Eye (tissue), 1 donor: ENCODE measurements at regions not wholly inside any gene's neighbourhood (a gene's known extent, or its start where the extent isn't known, plus 50 kb on each side); places are given as distances from the start of the nearest gene placed in this dataset.
"Not testable (repeated sequence)": the region's sequence is repeated elsewhere in the genome, so short reads cannot be mapped to it uniquely, and the experiment has no call there.

Experiments
- DNase-seq: peaks from one replicate; pipeline ENCODE4 v3.0.0-alpha.2; 2015

DNA sequence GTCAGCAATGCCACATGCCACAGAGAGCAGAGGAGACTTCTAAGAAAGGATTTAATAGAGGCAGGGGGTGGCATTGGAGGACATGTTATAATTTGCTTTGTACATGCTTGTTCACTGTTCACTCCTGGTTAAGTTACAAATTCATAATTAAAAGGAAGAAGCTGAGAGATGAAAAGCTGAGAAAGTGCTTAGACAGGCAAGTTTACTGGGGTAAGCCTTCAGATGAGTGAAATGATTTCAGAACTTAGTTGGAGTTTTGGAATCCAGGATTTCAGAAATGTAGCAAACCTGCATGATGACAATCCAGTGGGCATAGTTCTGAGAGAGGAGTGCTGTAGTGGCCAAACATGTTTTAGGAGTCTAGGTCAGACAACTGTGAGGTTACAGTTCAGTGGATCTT, 67.3 kb upstream of the FBXO33 start:
- peak; percentile 5 for DNase-seq

- not testable (repeated sequence) for DNase-seq
Observed at GRCh38 chr14:39497677-39498076, 65.4 kb upstream of the FBXO33 start.

GRCh38 chr14:39492267-39492666, 60.0 kb upstream of the FBXO33 start:
- DNase-seq: peak; percentile 45

DNA sequence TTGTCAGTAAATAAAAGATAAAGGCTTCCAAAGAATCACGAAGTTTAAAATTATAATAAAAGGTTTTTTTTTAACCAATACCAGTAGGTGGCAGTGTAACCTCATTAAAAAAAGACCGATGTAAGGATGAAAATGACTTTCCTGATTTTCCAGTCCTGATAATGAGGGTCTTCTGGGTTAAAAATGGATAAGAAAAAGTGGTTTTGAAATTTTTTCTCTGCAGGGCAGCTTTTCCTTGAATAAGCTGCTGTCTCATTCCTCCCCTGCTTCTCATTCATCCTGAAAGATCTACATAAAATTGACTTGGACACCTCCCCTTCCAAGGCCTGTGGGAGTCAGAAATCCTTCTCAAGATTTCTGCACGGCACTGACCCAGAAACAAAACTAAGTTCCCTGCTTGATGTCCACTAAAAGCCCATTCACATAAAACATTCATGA, 58.9 kb upstream of the FBXO33 start:
- peak; percentile 85 for DNase-seq

DNA sequence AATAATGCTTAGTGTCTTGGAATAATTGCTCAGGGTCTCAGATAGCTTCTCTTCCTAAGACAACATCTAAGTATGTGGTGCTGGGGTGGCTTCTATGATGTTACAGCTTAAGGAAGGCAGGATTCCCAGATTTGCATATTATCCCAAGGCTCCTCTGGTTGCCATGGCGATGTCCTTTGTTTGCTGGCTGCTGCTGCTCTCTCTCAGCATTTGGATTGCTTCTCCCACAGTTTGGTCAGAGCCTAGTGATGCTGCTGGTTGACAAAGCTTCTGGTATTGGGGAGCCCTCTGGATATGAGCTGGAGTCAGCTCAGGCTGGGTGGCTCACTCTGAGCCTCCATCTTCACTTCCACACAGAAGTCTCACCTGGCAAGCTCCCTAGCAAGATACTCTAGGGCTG, 56.4 kb upstream of the FBXO33 start:
- peak; percentile 86 for DNase-seq

- DNase-seq: no peak
Observed at GRCh38 chr14:39483682-39484081, 51.4 kb upstream of the FBXO33 start.
